GM12878 (cell line): ENCODE measurements at regions not wholly inside any gene's neighbourhood (a gene's known extent, or its start where the extent isn't known, plus 50 kb on each side); places are given as distances from the start of the nearest gene placed in this dataset.

Source experiments
- ATAC-seq: fragments of 200-7000 bp; cut with Tn5 transposase; 3 replicates; pipeline ENCODE4 v1.9.1; 2020; ENCODE audit warnings: mild to moderate bottlenecking, moderate library complexity
- BruUV-seq: library from RNA; stranded (reverse); fragments of 400-500 nt; replicated peaks from 2 replicates; lab custom pipeline; 2021; lab: Mats Ljungman, UMichigan
- CTCF ChIA-PET: fragments of 300-600 bp; sonication (Branson Sonifier 250); formaldehyde crosslinking; extraction: SDS; loops from one replicate; lab custom pipeline; 2021; ENCODE audit warnings: inconsistent platforms; lab: Yijun Ruan, JAX
- POLR2A ChIA-PET: fragments of 350-600 bp; formaldehyde crosslinking; extraction: SDS; loops from one replicate; lab custom pipeline; 2021; ENCODE audit warnings: inconsistent platforms; lab: Charles Lee
- RAD21 ChIA-PET: fragments of 300-600 bp; sonication (Branson Sonifier 250); formaldehyde crosslinking; loops from one replicate; lab custom pipeline; 2023; ENCODE audit warnings: antibody characterized with exemption; ENCODE audit not compliant: unreplicated experiment; lab: Charles Lee
- SMC1A ChIA-PET: fragments of 300-600 bp; sonication (Branson Sonifier 250); formaldehyde crosslinking; loops from one replicate; lab custom pipeline; 2023; ENCODE audit not compliant: unreplicated experiment, uncharacterized antibody; lab: Charles Lee
- DNase-seq: peaks from one replicate; pipeline ENCODE4 v3.0.0-alpha.2; 2011; ENCODE audit warnings: low read depth, low spot score
- FAIRE-seq: peaks from 3 replicates; lab custom pipeline; 2011; peaks lifted over from hg19 to GRCh38; lab: Jason Lieb, UNC
- H2AFZ ChIP-seq: 2 replicates; pipeline ENCODE4 v1.6.0; 2011; ENCODE audit warnings: low read depth, low read length, control low read depth; ENCODE audit not compliant: control insufficient read depth
- H3K27ac ChIP-seq: 2 replicates; pipeline ENCODE4 v1.5.1; 2011; ENCODE audit warnings: control low read depth; ENCODE audit not compliant: control insufficient read depth, insufficient read depth
- H3K27me3 ChIP-seq, 2 experiments: replicated peaks in 1 of 2; 2 replicates each; pipeline versions ENCODE4 v1.6.0 to v1.6.1; 2011; ENCODE audit warnings: low read length in 1 of 2; ENCODE audit not compliant: control insufficient read depth in 2 of 2, insufficient read depth in 2 of 2
- H3K36me3 ChIP-seq, 2 experiments: 2 replicates each; pipeline ENCODE4 v1.5.1; 2011; ENCODE audit warnings: low read length in 1 of 2; ENCODE audit not compliant: control insufficient read depth in 2 of 2, insufficient read depth in 2 of 2
- H3K4me1 ChIP-seq: 2 replicates; pipeline ENCODE4 v1.6.1; 2011; ENCODE audit warnings: mild to moderate bottlenecking, low read length, moderate library complexity, mixed read lengths; ENCODE audit not compliant: control insufficient read depth, insufficient read depth
- H3K4me2 ChIP-seq: 2 replicates; pipeline ENCODE4 v1.6.0; 2011; ENCODE audit warnings: control low read depth; ENCODE audit not compliant: control insufficient read depth, insufficient read depth
- H3K4me3 ChIP-seq: fragments of 200-600 bp; sonication (generic); 2 replicates; pipeline ENCODE4 v1.5.1; 2016
- H3K79me2 ChIP-seq: 2 replicates; pipeline ENCODE4 v1.6.0; 2011; ENCODE audit warnings: low read length; ENCODE audit not compliant: control insufficient read depth, insufficient read depth
- H3K9ac ChIP-seq: 2 replicates; pipeline ENCODE4 v1.8.0; 2011; ENCODE audit warnings: low read length, control low read depth, mixed read lengths; ENCODE audit not compliant: control insufficient read depth, insufficient read depth
- H3K9me3 ChIP-seq: replicated peaks from 3 replicates; pipeline ENCODE4 v1.5.1; 2011; ENCODE audit warnings: mild to moderate bottlenecking, low read length; ENCODE audit not compliant: control insufficient read depth, insufficient read depth
- H4K20me1 ChIP-seq: 2 replicates; pipeline ENCODE4 v1.6.0; 2011; ENCODE audit not compliant: control insufficient read depth, insufficient read depth
- CBX3 ChIP-seq: fragments of 200-600 bp; sonication (generic); IDR thresholded peaks from 2 replicates; pipeline ENCODE4 v1.6.1; 2016; ENCODE audit warnings: low read depth, borderline replicate concordance
- FOS ChIP-seq: IDR thresholded peaks from 3 replicates; pipeline ENCODE4 v1.6.1; 2011; ENCODE audit warnings: borderline replicate concordance; ENCODE audit not compliant: insufficient read length; ENCODE audit errors: extremely low read depth
- FOXK2 ChIP-seq: fragments of 450-650 bp; IDR thresholded peaks from 2 replicates; pipeline ENCODE4 v1.6.1; 2017; ENCODE audit warnings: mild to moderate bottlenecking, moderate library complexity
- IKZF2 ChIP-seq, 2 experiments: fragments of 450-650 bp; IDR thresholded peaks; 2 replicates each; pipeline ENCODE4 v1.6.1; 2017; ENCODE audit warnings: mild to moderate bottlenecking in 2 of 2, moderate library complexity in 2 of 2
- MEF2A ChIP-seq: IDR thresholded peaks from 2 replicates; pipeline ENCODE4 v1.6.1; 2011; ENCODE audit warnings: low read depth, mild to moderate bottlenecking, low read length, moderate library complexity; ENCODE audit not compliant: insufficient read depth
- MYC ChIP-seq: IDR thresholded peaks from 2 replicates; pipeline ENCODE4 v1.6.1; 2011; ENCODE audit warnings: mild to moderate bottlenecking, low read length, moderate library complexity, inconsistent platforms; ENCODE audit not compliant: insufficient read depth, insufficient replicate concordance, insufficient read length, severe bottlenecking
- RCOR1 ChIP-seq: conservative IDR thresholded peaks from 2 replicates; pipeline ENCODE4 v1.6.1; 2012; ENCODE audit warnings: low read depth, low read length, improper control_type of control experiment
- SMAD5 ChIP-seq: IDR thresholded peaks from 2 replicates; pipeline ENCODE4 v1.6.1; 2016; ENCODE audit warnings: antibody characterized with exemption, low read depth
- TAF1 ChIP-seq: IDR thresholded peaks from 2 replicates; pipeline ENCODE4 v1.6.1; 2011; ENCODE audit warnings: mild to moderate bottlenecking, low read depth, low read length, borderline replicate concordance
- WRNIP1 ChIP-seq: IDR thresholded peaks from 2 replicates; pipeline ENCODE4 v1.6.1; 2011; ENCODE audit warnings: low read depth, low read length, improper control_type of control experiment, borderline replicate concordance
- ZNF217 ChIP-seq: fragments of 450-650 bp; IDR thresholded peaks from 2 replicates; pipeline ENCODE4 v1.6.1; 2017; ENCODE audit warnings: antibody characterized with exemption, mild to moderate bottlenecking
- ZNF384 ChIP-seq: IDR thresholded peaks from 2 replicates; pipeline ENCODE4 v1.6.1; 2012; ENCODE audit warnings: low read depth, mild to moderate bottlenecking, low read length, improper control_type of control experiment, borderline replicate concordance
- WGBS: methylation state at CpG from one replicate; pipeline ENCODE4 v1.1.6; 2016; ENCODE audit warnings: low lambda C conversion rate; ENCODE audit not compliant: insufficient replicate concordance, insufficient coverage; ENCODE audit errors: missing lambda C conversion rate; 5-methylcytosine and 5-hydroxymethylcytosine counted together
- in situ Hi-C: fragments of 300-500 bp; cut with MboI; formaldehyde crosslinking; loops from 9 replicates; pipeline ENCODE4 v1.14.3; 2018; ENCODE audit warnings: mixed read lengths
- intact Hi-C: fragments of 100-400 bp; cut with micrococcal nuclease; formaldehyde crosslinking; loops from one replicate; pipeline ENCODE4 v1.14.2; 2022; ENCODE audit not compliant: unreplicated experiment
- TF ChIP-seq, protein P1 (sequence below): fragments of 150-350 bp; IDR thresholded peaks from 2 replicates; pipeline ENCODE4 v1.6.1; 2014; ENCODE audit warnings: mild to moderate bottlenecking, low read depth, low read length
- TF ChIP-seq, protein P2 (sequence below): fragments of 450-650 bp; IDR thresholded peaks from 2 replicates; pipeline ENCODE4 v1.6.1; 2017; ENCODE audit warnings: antibody characterized with exemption, mild to moderate bottlenecking, moderate library complexity
- TF ChIP-seq, protein P3 (sequence below): fragments of 150-350 bp; IDR thresholded peaks from 2 replicates; pipeline ENCODE4 v1.6.1; 2016; ENCODE audit warnings: low read depth, low read length

DNA sequence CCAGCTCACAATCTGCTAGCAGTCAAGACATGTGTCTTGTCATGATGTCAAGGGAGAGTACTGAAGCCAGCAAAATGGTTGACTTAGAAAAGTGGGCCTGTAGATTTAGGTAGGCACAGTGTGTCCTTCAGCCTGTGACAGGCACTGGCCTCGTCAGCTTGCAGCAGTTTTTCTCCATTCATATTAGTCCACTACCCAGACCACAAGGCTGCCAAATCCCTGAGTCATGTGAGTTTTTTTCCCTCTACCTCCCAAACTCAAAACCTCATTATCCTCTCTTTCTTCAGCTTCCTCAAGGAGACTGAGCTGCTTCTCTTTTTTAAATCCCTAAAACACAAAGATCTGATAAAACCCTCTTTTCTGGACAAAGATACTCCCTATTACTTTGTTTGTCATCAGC, 102.6 kb upstream of the HS3ST3A1 start:
- no peak overlapping the region for H3K4me3 ChIP-seq
- H3K4me1 ChIP-seq: no peaks in the 10 kb centered on the region
- in situ Hi-C loops (no loop called here), intact Hi-C loops (no loop called here)
- no peak overlapping the region for H3K27ac ChIP-seq
- ChIA-PET POLR2A (no interaction called here), RAD21 (no interaction called here), CTCF (interaction anchor here (1.4 kb wide), 1 partner anchor 12 kb away, joined by 4 read pairs; no protein-coding TSS in a partner anchor), SMC1A (interaction anchor here (1.0 to 1.1 kb wide), 2 partner anchors 11 to 28 kb away, joined by 3 to 4 read pairs; no protein-coding TSS in a partner anchor)
- FAIRE-seq: no peak
- no peaks in the 10 kb centered on the region for H3K9me3 ChIP-seq
- no peak for DNase-seq
- H2AFZ ChIP-seq: no peak overlapping the region
- BruUV-seq: no TSS peak
- no peak overlapping the region for H3K4me2 ChIP-seq
- no peaks in the 10 kb centered on the region for H3K27me3 ChIP-seq
- no peaks in the 10 kb centered on the region for H3K79me2 ChIP-seq
- no peaks in the 10 kb centered on the region for H3K36me3 ChIP-seq
- H4K20me1 ChIP-seq: no peaks in the 10 kb centered on the region
- WGBS: 0% methylated on average over 1 of the region's 1 CpG
- no peak for ATAC-seq
- TF ChIP-seq CBX3 (no peak), ZNF384 (no peak), MEF2A (no peak), WRNIP1 (no peak), TAF1 (no peak), FOXK2 (no peak), ZNF217 (no peak), FOS (no peak), RCOR1 (no peak), MYC (no peak), SMAD5 (no peak), IKZF2 (IDR thresholded peaks at IDR 0.05) (no peak)
- TF ChIP-seq, protein P1, sequence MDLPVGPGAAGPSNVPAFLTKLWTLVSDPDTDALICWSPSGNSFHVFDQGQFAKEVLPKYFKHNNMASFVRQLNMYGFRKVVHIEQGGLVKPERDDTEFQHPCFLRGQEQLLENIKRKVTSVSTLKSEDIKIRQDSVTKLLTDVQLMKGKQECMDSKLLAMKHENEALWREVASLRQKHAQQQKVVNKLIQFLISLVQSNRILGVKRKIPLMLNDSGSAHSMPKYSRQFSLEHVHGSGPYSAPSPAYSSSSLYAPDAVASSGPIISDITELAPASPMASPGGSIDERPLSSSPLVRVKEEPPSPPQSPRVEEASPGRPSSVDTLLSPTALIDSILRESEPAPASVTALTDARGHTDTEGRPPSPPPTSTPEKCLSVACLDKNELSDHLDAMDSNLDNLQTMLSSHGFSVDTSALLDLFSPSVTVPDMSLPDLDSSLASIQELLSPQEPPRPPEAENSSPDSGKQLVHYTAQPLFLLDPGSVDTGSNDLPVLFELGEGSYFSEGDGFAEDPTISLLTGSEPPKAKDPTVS: no peak
- TF ChIP-seq, protein P2, sequence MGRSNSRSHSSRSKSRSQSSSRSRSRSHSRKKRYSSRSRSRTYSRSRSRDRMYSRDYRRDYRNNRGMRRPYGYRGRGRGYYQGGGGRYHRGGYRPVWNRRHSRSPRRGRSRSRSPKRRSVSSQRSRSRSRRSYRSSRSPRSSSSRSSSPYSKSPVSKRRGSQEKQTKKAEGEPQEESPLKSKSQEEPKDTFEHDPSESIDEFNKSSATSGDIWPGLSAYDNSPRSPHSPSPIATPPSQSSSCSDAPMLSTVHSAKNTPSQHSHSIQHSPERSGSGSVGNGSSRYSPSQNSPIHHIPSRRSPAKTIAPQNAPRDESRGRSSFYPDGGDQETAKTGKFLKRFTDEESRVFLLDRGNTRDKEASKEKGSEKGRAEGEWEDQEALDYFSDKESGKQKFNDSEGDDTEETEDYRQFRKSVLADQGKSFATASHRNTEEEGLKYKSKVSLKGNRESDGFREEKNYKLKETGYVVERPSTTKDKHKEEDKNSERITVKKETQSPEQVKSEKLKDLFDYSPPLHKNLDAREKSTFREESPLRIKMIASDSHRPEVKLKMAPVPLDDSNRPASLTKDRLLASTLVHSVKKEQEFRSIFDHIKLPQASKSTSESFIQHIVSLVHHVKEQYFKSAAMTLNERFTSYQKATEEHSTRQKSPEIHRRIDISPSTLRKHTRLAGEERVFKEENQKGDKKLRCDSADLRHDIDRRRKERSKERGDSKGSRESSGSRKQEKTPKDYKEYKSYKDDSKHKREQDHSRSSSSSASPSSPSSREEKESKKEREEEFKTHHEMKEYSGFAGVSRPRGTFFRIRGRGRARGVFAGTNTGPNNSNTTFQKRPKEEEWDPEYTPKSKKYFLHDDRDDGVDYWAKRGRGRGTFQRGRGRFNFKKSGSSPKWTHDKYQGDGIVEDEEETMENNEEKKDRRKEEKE: no peak
- TF ChIP-seq, protein P3, sequence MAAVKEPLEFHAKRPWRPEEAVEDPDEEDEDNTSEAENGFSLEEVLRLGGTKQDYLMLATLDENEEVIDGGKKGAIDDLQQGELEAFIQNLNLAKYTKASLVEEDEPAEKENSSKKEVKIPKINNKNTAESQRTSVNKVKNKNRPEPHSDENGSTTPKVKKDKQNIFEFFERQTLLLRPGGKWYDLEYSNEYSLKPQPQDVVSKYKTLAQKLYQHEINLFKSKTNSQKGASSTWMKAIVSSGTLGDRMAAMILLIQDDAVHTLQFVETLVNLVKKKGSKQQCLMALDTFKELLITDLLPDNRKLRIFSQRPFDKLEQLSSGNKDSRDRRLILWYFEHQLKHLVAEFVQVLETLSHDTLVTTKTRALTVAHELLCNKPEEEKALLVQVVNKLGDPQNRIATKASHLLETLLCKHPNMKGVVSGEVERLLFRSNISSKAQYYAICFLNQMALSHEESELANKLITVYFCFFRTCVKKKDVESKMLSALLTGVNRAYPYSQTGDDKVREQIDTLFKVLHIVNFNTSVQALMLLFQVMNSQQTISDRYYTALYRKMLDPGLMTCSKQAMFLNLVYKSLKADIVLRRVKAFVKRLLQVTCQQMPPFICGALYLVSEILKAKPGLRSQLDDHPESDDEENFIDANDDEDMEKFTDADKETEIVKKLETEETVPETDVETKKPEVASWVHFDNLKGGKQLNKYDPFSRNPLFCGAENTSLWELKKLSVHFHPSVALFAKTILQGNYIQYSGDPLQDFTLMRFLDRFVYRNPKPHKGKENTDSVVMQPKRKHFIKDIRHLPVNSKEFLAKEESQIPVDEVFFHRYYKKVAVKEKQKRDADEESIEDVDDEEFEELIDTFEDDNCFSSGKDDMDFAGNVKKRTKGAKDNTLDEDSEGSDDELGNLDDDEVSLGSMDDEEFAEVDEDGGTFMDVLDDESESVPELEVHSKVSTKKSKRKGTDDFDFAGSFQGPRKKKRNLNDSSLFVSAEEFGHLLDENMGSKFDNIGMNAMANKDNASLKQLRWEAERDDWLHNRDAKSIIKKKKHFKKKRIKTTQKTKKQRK: no peak
- no peak overlapping the region for H3K9ac ChIP-seq
